ENCODE measurements at regions not wholly inside any gene's neighbourhood (a gene's known extent, or its start where the extent isn't known, plus 50 kb on each side); places are given as distances from the start of the nearest gene placed in this dataset.

- TF ChIP-seq, protein P1, sequence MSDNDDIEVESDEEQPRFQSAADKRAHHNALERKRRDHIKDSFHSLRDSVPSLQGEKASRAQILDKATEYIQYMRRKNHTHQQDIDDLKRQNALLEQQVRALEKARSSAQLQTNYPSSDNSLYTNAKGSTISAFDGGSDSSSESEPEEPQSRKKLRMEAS (IDR thresholded peaks at IDR 0.05; ENCODE audit: insufficient read depth, insufficient read length): no peak
- TF ChIP-seq, protein P2, sequence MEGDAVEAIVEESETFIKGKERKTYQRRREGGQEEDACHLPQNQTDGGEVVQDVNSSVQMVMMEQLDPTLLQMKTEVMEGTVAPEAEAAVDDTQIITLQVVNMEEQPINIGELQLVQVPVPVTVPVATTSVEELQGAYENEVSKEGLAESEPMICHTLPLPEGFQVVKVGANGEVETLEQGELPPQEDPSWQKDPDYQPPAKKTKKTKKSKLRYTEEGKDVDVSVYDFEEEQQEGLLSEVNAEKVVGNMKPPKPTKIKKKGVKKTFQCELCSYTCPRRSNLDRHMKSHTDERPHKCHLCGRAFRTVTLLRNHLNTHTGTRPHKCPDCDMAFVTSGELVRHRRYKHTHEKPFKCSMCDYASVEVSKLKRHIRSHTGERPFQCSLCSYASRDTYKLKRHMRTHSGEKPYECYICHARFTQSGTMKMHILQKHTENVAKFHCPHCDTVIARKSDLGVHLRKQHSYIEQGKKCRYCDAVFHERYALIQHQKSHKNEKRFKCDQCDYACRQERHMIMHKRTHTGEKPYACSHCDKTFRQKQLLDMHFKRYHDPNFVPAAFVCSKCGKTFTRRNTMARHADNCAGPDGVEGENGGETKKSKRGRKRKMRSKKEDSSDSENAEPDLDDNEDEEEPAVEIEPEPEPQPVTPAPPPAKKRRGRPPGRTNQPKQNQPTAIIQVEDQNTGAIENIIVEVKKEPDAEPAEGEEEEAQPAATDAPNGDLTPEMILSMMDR (IDR thresholded peaks at IDR 0.05; ENCODE audit: extremely low read depth in 1 of 2, insufficient read depth in 1 of 2, low read depth in 1 of 2, low read length in 2 of 2): no peak
- TF ChIP-seq GATA2 (IDR thresholded peaks at IDR 0.05; ENCODE audit: insufficient read depth, insufficient read length, low read depth, low read length): no peak
- no peak for DNase-seq (ENCODE audit: low read depth, low spot score)
- no peak for FAIRE-seq
- Histone ChIP-seq H4K20me1 (replicated peaks; ENCODE audit: control insufficient read depth, extremely low read depth, insufficient read depth, low read length) (no peaks in the 10 kb centered on the region), H2AFZ (ENCODE audit: low read depth, low read length) (no peak overlapping the region), H3K9me1 (replicated peaks; ENCODE audit: control insufficient read depth, extremely low read depth, insufficient read depth, low read length) (no peaks in the 10 kb centered on the region), H3K4me2 (ENCODE audit: insufficient read depth, low read length) (no peak overlapping the region), H3K9me3 (replicated peaks; ENCODE audit: control insufficient read depth, insufficient read depth, low read length) (peaks cover 2% of the 10 kb centered on the region), H3K27ac (ENCODE audit: insufficient read depth, low read depth, low read length) (no peak overlapping the region), H3K27me3 (ENCODE audit: control insufficient read depth in 2 of 2, insufficient read depth in 2 of 2, low read length in 2 of 2) (no peaks in the 10 kb centered on the region), H3K4me1 (ENCODE audit: control insufficient read depth, extremely low read depth, insufficient read depth, low read length) (no peaks in the 10 kb centered on the region), H3K79me2 (ENCODE audit: control insufficient read depth, insufficient read depth, low read length) (no peaks in the 10 kb centered on the region), H3K4me3 (replicated peaks in 1 of 3; ENCODE audit: insufficient read depth in 1 of 3, low read depth in 1 of 3, low read length in 3 of 3) (no peak overlapping the region), H3K9ac (replicated peaks; ENCODE audit: extremely low read depth, insufficient read depth, low read length) (no peak overlapping the region), H3K36me3 (ENCODE audit: control insufficient read depth in 2 of 2, extremely low read depth in 1 of 2, insufficient read depth in 2 of 2, low read length in 2 of 2) (no peaks in the 10 kb centered on the region)
- dilution Hi-C loops (cut with MboI; ENCODE audit: extremely low pct_ligation_motif_present, low sequenced_read_pairs) (no loop called here), intact Hi-C loops (cut with micrococcal nuclease) (loop anchor here (10.0 kb wide), 1 partner anchor 56 kb away; no protein-coding TSS in a partner anchor)
- POLR2A ChIA-PET: no interaction called here
- CTCF ChIA-PET: no interaction called here
- BruUV-seq (replicated peaks): no TSS peak
Measured at GRCh38 chr9:105950448-105950847, 256.1 kb downstream of the TMEM38B start.

- BruUV-seq (replicated peaks): no TSS peak
- Histone ChIP-seq H3K79me2 (ENCODE audit: control insufficient read depth, insufficient read depth, low read length) (no peaks in the 10 kb centered on the region), H2AFZ (ENCODE audit: low read depth, low read length) (no peak overlapping the region), H3K4me1 (ENCODE audit: control insufficient read depth, extremely low read depth, insufficient read depth, low read length) (no peaks in the 10 kb centered on the region), H4K20me1 (replicated peaks; ENCODE audit: control insufficient read depth, extremely low read depth, insufficient read depth, low read length) (no peaks in the 10 kb centered on the region), H3K4me2 (ENCODE audit: insufficient read depth, low read length) (no peak overlapping the region), H3K36me3 (ENCODE audit: control insufficient read depth in 2 of 2, extremely low read depth in 1 of 2, insufficient read depth in 2 of 2, low read length in 2 of 2) (no peaks in the 10 kb centered on the region), H3K9me3 (replicated peaks; ENCODE audit: control insufficient read depth, insufficient read depth, low read length) (peaks cover 2% of the 10 kb centered on the region), H3K27ac (ENCODE audit: insufficient read depth, low read depth, low read length) (no peak overlapping the region), H3K4me3 (replicated peaks in 1 of 3; ENCODE audit: insufficient read depth in 1 of 3, low read depth in 1 of 3, low read length in 3 of 3) (no peak overlapping the region), H3K27me3 (ENCODE audit: control insufficient read depth in 2 of 2, insufficient read depth in 2 of 2, low read length in 2 of 2) (no peaks in the 10 kb centered on the region), H3K9me1 (replicated peaks; ENCODE audit: control insufficient read depth, extremely low read depth, insufficient read depth, low read length) (no peaks in the 10 kb centered on the region), H3K9ac (replicated peaks; ENCODE audit: extremely low read depth, insufficient read depth, low read length) (no peak overlapping the region)
- ChIA-PET CTCF (no interaction called here), POLR2A (no interaction called here)
- FAIRE-seq (no peak), DNase-seq (ENCODE audit: low read depth, low spot score) (no peak)
- TF ChIP-seq POLR2AphosphoS5 (IDR thresholded peaks at IDR 0.05; ENCODE audit: insufficient read depth, low read depth, low read length) (no peak), GATA2 (IDR thresholded peaks at IDR 0.05; ENCODE audit: insufficient read depth, insufficient read length, low read depth, low read length) (no peak), FOS (IDR thresholded peaks at IDR 0.05; ENCODE audit: borderline replicate concordance, insufficient read depth, low read length) (no peak), EZH2 (IDR thresholded peaks at IDR 0.05; ENCODE audit: borderline replicate concordance, low read depth, low read length, severe bottlenecking) (no peak), POLR2A (IDR thresholded peaks at IDR 0.05; ENCODE audit: low read depth, low read length) (no peak), MYC (IDR thresholded peaks at IDR 0.05; ENCODE audit: low read depth, low read length) (no peak), JUN (IDR thresholded peaks at IDR 0.05; ENCODE audit: borderline replicate concordance, insufficient read depth, insufficient read length, low read depth) (no peak)
- TF ChIP-seq, protein P2 (IDR thresholded peaks at IDR 0.05; ENCODE audit: extremely low read depth in 1 of 2, insufficient read depth in 1 of 2, low read depth in 1 of 2, low read length in 2 of 2): no peak
- TF ChIP-seq, protein P1 (IDR thresholded peaks at IDR 0.05; ENCODE audit: insufficient read depth, insufficient read length): no peak
- dilution Hi-C loops (cut with MboI; ENCODE audit: extremely low pct_ligation_motif_present, low sequenced_read_pairs): no loop called here
- intact Hi-C loops (cut with micrococcal nuclease): loop anchor here (10.0 kb wide), 1 partner anchor 56 kb away; no protein-coding TSS in a partner anchor
Measured at GRCh38 chr9:105950894-105951293, 256.6 kb downstream of the TMEM38B start.
